ENCODE measurements at regions not wholly inside any gene's neighbourhood (a gene's known extent, or its start where the extent isn't known, plus 50 kb on each side); places are given as distances from the start of the nearest gene placed in this dataset.

- H3K27me3 Mint-ChIP-seq = no peaks in the 10 kb centered on the region
- H3K4me1 Mint-ChIP-seq = no peaks in the 10 kb centered on the region
- Histone ChIP-seq H3K36me3 (replicated peaks in 1 of 2; ENCODE audit: control extremely low read depth in 1 of 2, control insufficient read depth in 1 of 2, extremely low read depth in 1 of 2, insufficient read depth in 2 of 2, low read length in 1 of 2) (no peaks in the 10 kb centered on the region), H3K79me2 (ENCODE audit: control insufficient read depth, insufficient read depth, low read length) (no peaks in the 10 kb centered on the region), H3K4me1 (ENCODE audit: control insufficient read depth in 2 of 2, insufficient read depth in 2 of 2, low read length in 2 of 2) (no peaks in the 10 kb centered on the region), H3K4me2 (replicated peaks; ENCODE audit: low read depth, low read length, poor library complexity, severe bottlenecking) (no peak overlapping the region), H3K27me3 (replicated peaks in 1 of 4; ENCODE audit: control extremely low read depth in 1 of 4, control insufficient read depth in 3 of 4, insufficient read depth in 4 of 4, low read length in 3 of 4) (no peaks in the 10 kb centered on the region), H3K4me3 (ENCODE audit: control extremely low read depth in 1 of 5, extremely low read depth in 1 of 5, insufficient read depth in 1 of 5, low read depth in 2 of 5, low read length in 4 of 5) (no peak overlapping the region), H3K27ac (ENCODE audit: low read length in 2 of 2) (no peak overlapping the region), H2AFZ (ENCODE audit: insufficient read depth, low read depth, low read length, poor library complexity, severe bottlenecking) (no peak overlapping the region), H4K20me1 (ENCODE audit: control insufficient read depth, insufficient read depth, low read length, poor library complexity, severe bottlenecking) (no peaks in the 10 kb centered on the region), H3K9ac (ENCODE audit: low read length) (no peak overlapping the region), H3K9me3 (ENCODE audit: control extremely low read depth in 1 of 3, control insufficient read depth in 2 of 3, insufficient read depth in 1 of 3, low read length in 2 of 3) (peaks cover 0 to 6% (median 0%) of the 10 kb centered on the region in 3 donors)
- ATAC-seq (ENCODE audit: low read depth) (no peak), DNase-seq (no peak)
- no peak for TF ChIP-seq EZH2 (IDR thresholded peaks at IDR 0.05; ENCODE audit: borderline replicate concordance, insufficient read depth, low read depth, low read length, poor library complexity, severe bottlenecking)
- TF ChIP-seq CTCF (IDR thresholded peaks at IDR 0.05) = no peak
- 65% methylated on average over 2 of the region's 3 CpGs for WGBS (ENCODE audit: insufficient coverage)
- no peak overlapping the region for H3K4me3 Mint-ChIP-seq
- no peak overlapping the region for H3K27ac Mint-ChIP-seq
- ChIA-PET POLR2A (no interaction called here), CTCF (no interaction called here)
- no peaks in the 10 kb centered on the region for H3K9me3 Mint-ChIP-seq (ENCODE audit: insufficient read depth)
- intact Hi-C loops (cut with micrococcal nuclease) = no loop called here
Observed at GRCh38 chr4:160835789-160836188, 1328.0 kb downstream of the FSTL5 start.

- Mint-ChIP-seq H3K27ac (no peak overlapping the region), H3K4me3 (no peak overlapping the region), H3K4me1 (no peaks in the 10 kb centered on the region), H3K27me3 (no peaks in the 10 kb centered on the region), H3K9me3 (ENCODE audit: insufficient read depth) (no peaks in the 10 kb centered on the region)
- no peak for ATAC-seq (ENCODE audit: low read depth)
- CTCF ChIA-PET = no interaction called here
- Histone ChIP-seq H3K79me2 (ENCODE audit: control insufficient read depth, insufficient read depth, low read length) (no peaks in the 10 kb centered on the region), H3K36me3 (replicated peaks in 1 of 2; ENCODE audit: control extremely low read depth in 1 of 2, control insufficient read depth in 1 of 2, extremely low read depth in 1 of 2, insufficient read depth in 2 of 2, low read length in 1 of 2) (no peaks in the 10 kb centered on the region), H3K27me3 (replicated peaks in 1 of 4; ENCODE audit: control extremely low read depth in 1 of 4, control insufficient read depth in 3 of 4, insufficient read depth in 4 of 4, low read length in 3 of 4) (no peaks in the 10 kb centered on the region), H2AFZ (ENCODE audit: insufficient read depth, low read depth, low read length, poor library complexity, severe bottlenecking) (no peak overlapping the region), H3K4me1 (ENCODE audit: control insufficient read depth in 2 of 2, insufficient read depth in 2 of 2, low read length in 2 of 2) (no peaks in the 10 kb centered on the region), H3K4me3 (ENCODE audit: control extremely low read depth in 1 of 5, extremely low read depth in 1 of 5, insufficient read depth in 1 of 5, low read depth in 2 of 5, low read length in 4 of 5) (no peak overlapping the region), H3K4me2 (replicated peaks; ENCODE audit: low read depth, low read length, poor library complexity, severe bottlenecking) (no peak overlapping the region), H4K20me1 (ENCODE audit: control insufficient read depth, insufficient read depth, low read length, poor library complexity, severe bottlenecking) (no peaks in the 10 kb centered on the region), H3K9ac (ENCODE audit: low read length) (no peak overlapping the region), H3K9me3 (ENCODE audit: control extremely low read depth in 1 of 3, control insufficient read depth in 2 of 3, insufficient read depth in 1 of 3, low read length in 2 of 3) (peaks cover 0 to 6% (median 0%) of the 10 kb centered on the region in 3 donors), H3K27ac (ENCODE audit: low read length in 2 of 2) (no peak overlapping the region)
- WGBS (ENCODE audit: insufficient coverage) = no CpG with 5 or more reads among the region's 2 CpGs
- no peak for DNase-seq
- POLR2A ChIA-PET = no interaction called here
- intact Hi-C loops (cut with micrococcal nuclease) = no loop called here
- TF ChIP-seq CTCF (IDR thresholded peaks at IDR 0.05) (no peak), EZH2 (IDR thresholded peaks at IDR 0.05; ENCODE audit: borderline replicate concordance, insufficient read depth, low read depth, low read length, poor library complexity, severe bottlenecking) (no peak)
Observed at GRCh38 chr4:160836431-160836830, 1327.4 kb downstream of the FSTL5 start.

Data from B cell (primary cell).